Suprapubic skin (tissue), 3 donors: ENCODE measurements at regions not wholly inside any gene's neighbourhood (a gene's known extent, or its start where the extent isn't known, plus 50 kb on each side); places are given as distances from the start of the nearest gene placed in this dataset.

Experiments
- POLR2A ChIP-seq, 2 donors: fragments of 450-650 bp; IDR thresholded peaks; one replicate each; pipeline ENCODE4 v1.6.1; 2017; ENCODE audit warnings: antibody characterized with exemption in 2 of 2, mild to moderate bottlenecking in 2 of 2, moderate library complexity in 2 of 2
- TF ChIP-seq, protein P1 (sequence below), 2 donors: fragments of 200-600 bp in 1 of 2; fragments of 450-650 bp in 1 of 2; sonication (generic) in 1 of 2; IDR thresholded peaks; one replicate each; pipeline ENCODE4 v1.5.1; 2016 to 2019; ENCODE audit warnings: antibody characterized with exemption in 2 of 2, mild to moderate bottlenecking in 1 of 2, moderate library complexity in 1 of 2

DNA sequence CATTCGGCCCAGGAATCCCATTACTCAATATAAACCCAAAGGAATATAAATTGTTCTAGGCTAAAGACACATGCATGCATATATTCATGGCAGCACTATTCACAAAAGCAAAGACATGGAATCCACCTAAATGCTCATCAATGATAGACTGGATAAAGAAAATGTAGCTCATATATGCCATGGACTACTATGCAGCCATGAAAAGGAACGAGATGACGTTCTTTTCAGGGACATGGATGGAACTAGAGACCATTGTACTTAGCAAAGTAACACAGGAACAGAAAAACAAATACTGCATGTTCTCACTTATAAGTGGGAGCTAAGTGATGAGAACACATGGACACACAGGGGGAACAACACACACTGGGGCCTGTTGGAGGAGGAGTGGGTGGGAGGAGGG lies 769.5 kb downstream of the TBC1D32 start:
- no peak for TF ChIP-seq POLR2A (IDR thresholded peaks at IDR 0.05)
- TF ChIP-seq, protein P1, sequence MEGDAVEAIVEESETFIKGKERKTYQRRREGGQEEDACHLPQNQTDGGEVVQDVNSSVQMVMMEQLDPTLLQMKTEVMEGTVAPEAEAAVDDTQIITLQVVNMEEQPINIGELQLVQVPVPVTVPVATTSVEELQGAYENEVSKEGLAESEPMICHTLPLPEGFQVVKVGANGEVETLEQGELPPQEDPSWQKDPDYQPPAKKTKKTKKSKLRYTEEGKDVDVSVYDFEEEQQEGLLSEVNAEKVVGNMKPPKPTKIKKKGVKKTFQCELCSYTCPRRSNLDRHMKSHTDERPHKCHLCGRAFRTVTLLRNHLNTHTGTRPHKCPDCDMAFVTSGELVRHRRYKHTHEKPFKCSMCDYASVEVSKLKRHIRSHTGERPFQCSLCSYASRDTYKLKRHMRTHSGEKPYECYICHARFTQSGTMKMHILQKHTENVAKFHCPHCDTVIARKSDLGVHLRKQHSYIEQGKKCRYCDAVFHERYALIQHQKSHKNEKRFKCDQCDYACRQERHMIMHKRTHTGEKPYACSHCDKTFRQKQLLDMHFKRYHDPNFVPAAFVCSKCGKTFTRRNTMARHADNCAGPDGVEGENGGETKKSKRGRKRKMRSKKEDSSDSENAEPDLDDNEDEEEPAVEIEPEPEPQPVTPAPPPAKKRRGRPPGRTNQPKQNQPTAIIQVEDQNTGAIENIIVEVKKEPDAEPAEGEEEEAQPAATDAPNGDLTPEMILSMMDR (IDR thresholded peaks at IDR 0.05) = no peak
